GM18505 (cell line): ENCODE measurements at regions not wholly inside any gene's neighbourhood (a gene's known extent, or its start where the extent isn't known, plus 50 kb on each side); places are given as distances from the start of the nearest gene placed in this dataset.

ENCODE experiments used
- ATAC-seq: cut with Tn5 transposase; IDR thresholded peaks from one replicate; pipeline ENCODE4 v1.9.1; 2021; ENCODE audit not compliant: unreplicated experiment
- POLR2A ChIP-seq: IDR thresholded peaks from 4 replicates; pipeline ENCODE4 v1.6.1; 2011; ENCODE audit warnings: borderline replicate concordance; ENCODE audit not compliant: insufficient read depth, insufficient read length; ENCODE audit errors: extremely low read depth

- no peak for TF ChIP-seq POLR2A
- ATAC-seq, result no peak
Measured at GRCh38 chr6:1496092-1496491, 106.7 kb downstream of the FOXF2 start.

- no peak for TF ChIP-seq POLR2A
- no peak for ATAC-seq
Measured at GRCh38 chr6:1496836-1497760, 107.7 kb downstream of the FOXF2 start.

GRCh38 chr6:1497761-1498105 lies 108.4 kb downstream of the FOXF2 start:
- ATAC-seq, result no peak
- no peak for TF ChIP-seq POLR2A

GRCh38 chr6:1498491-1499113 lies 109.2 kb downstream of the FOXF2 start:
- ATAC-seq, result no peak
- no peak for TF ChIP-seq POLR2A

GRCh38 chr6:1499777-1500176 lies 109.9 kb upstream of the FOXC1 start:
- ATAC-seq, result no peak

GRCh38 chr6:1500913-1501312 lies 108.8 kb upstream of the FOXC1 start:
- no peak for ATAC-seq
- no peak for TF ChIP-seq POLR2A

More at GRCh38 chr6:1499777-1500176, 109.9 kb upstream of the FOXC1 start:
- no peak for TF ChIP-seq POLR2A

- no peak for ATAC-seq
- no peak for TF ChIP-seq POLR2A
Measured at GRCh38 chr6:1502041-1502440, 107.7 kb upstream of the FOXC1 start.

GRCh38 chr6:1503811-1504210 lies 105.9 kb upstream of the FOXC1 start:
- no peak for ATAC-seq
- no peak for TF ChIP-seq POLR2A

GRCh38 chr6:1504465-1504864 lies 105.2 kb upstream of the FOXC1 start:
- no peak for TF ChIP-seq POLR2A
- no peak for ATAC-seq

GRCh38 chr6:1507251-1507650 lies 102.5 kb upstream of the FOXC1 start:
- TF ChIP-seq POLR2A, result no peak
- no peak for ATAC-seq

- no peak for TF ChIP-seq POLR2A
Measured at GRCh38 chr6:1509241-1509640, 100.5 kb upstream of the FOXC1 start.

GRCh38 chr6:1510239-1510638 lies 99.5 kb upstream of the FOXC1 start:
- no peak for TF ChIP-seq POLR2A
- no peak for ATAC-seq

More at GRCh38 chr6:1509241-1509640, 100.5 kb upstream of the FOXC1 start:
- no peak for ATAC-seq

GRCh38 chr6:1513215-1513780 lies 96.4 kb upstream of the FOXC1 start:
- no peak for TF ChIP-seq POLR2A
- ATAC-seq, result no peak

- TF ChIP-seq POLR2A, result no peak
- ATAC-seq, result no peak
Measured at GRCh38 chr6:1514078-1514477, 95.6 kb upstream of the FOXC1 start.
